K562 (cell line): ENCODE measurements at regions not wholly inside any gene's neighbourhood (a gene's known extent, or its start where the extent isn't known, plus 50 kb on each side); places are given as distances from the start of the nearest gene placed in this dataset.

ENCODE experiments used
- ATAC-seq: fragments of 200-7000 bp; cut with Tn5 transposase; 3 replicates; pipeline ENCODE4 v1.9.1; 2020; ENCODE audit warnings: moderate library complexity
- BruUV-seq: library from RNA; stranded (reverse); fragments of 400-500 nt; replicated peaks from 2 replicates; lab custom pipeline; 2021; lab: Mats Ljungman, UMichigan
- CTCF ChIA-PET: fragments of 300-600 bp; formaldehyde crosslinking; extraction: SDS; loops from one replicate; lab custom pipeline; 2021; ENCODE audit warnings: low intra/inter-chr PET ratio; lab: Yijun Ruan, JAX
- POLR2A ChIA-PET: fragments of 300-600, 350-650 bp; sonication (Branson Sonifier 250); formaldehyde crosslinking; extraction: SDS; loops from one replicate; lab custom pipeline; 2021; ENCODE audit warnings: antibody characterized with exemption, inconsistent platforms; lab: Yijun Ruan, JAX
- DNase-seq, 4 experiments: peaks; one replicate each; pipeline versions ENCODE4 v3.0.0 to v3.0.0-alpha.2; 2011 to 2018; ENCODE audit warnings: low spot score in 3 of 4, mixed read lengths in 3 of 4; ENCODE audit errors: extremely low read depth in 1 of 4
- FAIRE-seq: peaks from 2 replicates; lab custom pipeline; 2011; peaks lifted over from hg19 to GRCh38; lab: Jason Lieb, UNC
- H2AFZ ChIP-seq: 2 replicates; pipeline ENCODE4 v1.6.0; 2011; ENCODE audit warnings: low read depth, low read length, control low read depth, inconsistent platforms
- H3K27ac ChIP-seq: fragments of 200-600 bp; 3 replicates; pipeline ENCODE4 v1.8.0; 2011; ENCODE audit warnings: low read depth, mild to moderate bottlenecking, control low read depth, inconsistent platforms, low read length, moderate library complexity, mixed read lengths; ENCODE audit errors: extremely low read depth
- H3K27me3 ChIP-seq, 2 experiments: fragments of 300-600 bp in 1 of 2; 2 replicates in 1 of 2; 3 replicates in 1 of 2; pipeline versions ENCODE4 v1.6.0 to v1.8.0; 2011; ENCODE audit warnings: inconsistent platforms in 2 of 2, low read length in 2 of 2, mild to moderate bottlenecking in 1 of 2, mixed read lengths in 1 of 2, moderate library complexity in 1 of 2; ENCODE audit not compliant: control insufficient read depth in 2 of 2, insufficient read depth in 2 of 2
- H3K36me3 ChIP-seq: fragments of 300-600 bp; 3 replicates; pipeline ENCODE4 v1.8.0; 2011; ENCODE audit warnings: mild to moderate bottlenecking, low read length, inconsistent platforms; ENCODE audit not compliant: control insufficient read depth, insufficient read depth
- H3K4me1 ChIP-seq, 2 experiments: fragments of 200-600 bp in 1 of 2; replicated peaks in 1 of 2; 2 replicates in 1 of 2; 3 replicates in 1 of 2; pipeline versions ENCODE4 v1.5.1 to v1.8.0; 2011; ENCODE audit warnings: inconsistent platforms in 2 of 2, low read length in 2 of 2, mild to moderate bottlenecking in 1 of 2, mixed read lengths in 1 of 2, moderate library complexity in 1 of 2; ENCODE audit not compliant: control insufficient read depth in 2 of 2, insufficient read depth in 2 of 2
- H3K4me2 ChIP-seq: 2 replicates; pipeline ENCODE4 v1.6.1; 2011; ENCODE audit warnings: low read length, control low read depth, inconsistent platforms, mixed read lengths; ENCODE audit not compliant: insufficient read depth
- H3K4me3 ChIP-seq: fragments of 200-600 bp; sonication (generic), shearing (Covaris generic); 2 replicates; pipeline ENCODE4 v1.5.1; 2016; ENCODE audit warnings: control low read depth, inconsistent platforms
- H3K79me2 ChIP-seq: fragments of 200-600 bp; 3 replicates; pipeline ENCODE4 v1.8.0; 2011; ENCODE audit warnings: low read length, inconsistent platforms; ENCODE audit not compliant: control insufficient read depth, insufficient read depth
- H3K9ac ChIP-seq, 2 experiments: 2 replicates each; pipeline versions ENCODE4 v1.6.0 to v1.6.1; 2011; ENCODE audit warnings: low read depth in 2 of 2, low read length in 2 of 2, control low read depth in 1 of 2, inconsistent platforms in 1 of 2, mild to moderate bottlenecking in 1 of 2, mixed read lengths in 1 of 2; ENCODE audit not compliant: insufficient read depth in 1 of 2
- H3K9me1 ChIP-seq: one replicate; pipeline ENCODE4 v1.6.0; 2011; ENCODE audit warnings: inconsistent platforms, mild to moderate bottlenecking, low read length, moderate library complexity; ENCODE audit not compliant: control insufficient read depth, insufficient read depth
- H3K9me3 ChIP-seq: replicated peaks from 2 replicates; pipeline ENCODE4 v1.5.1; 2011; ENCODE audit warnings: low read depth, low read length, inconsistent platforms; ENCODE audit not compliant: control insufficient read depth, insufficient read depth
- H4K20me1 ChIP-seq: replicated peaks from 2 replicates; pipeline ENCODE4 v1.6.1; 2011; ENCODE audit warnings: low read length, inconsistent platforms, mixed read lengths; ENCODE audit not compliant: control insufficient read depth, insufficient read depth
- CHD1 ChIP-seq: fragments of 200-600 bp; sonication (generic); IDR thresholded peaks from one replicate; pipeline ENCODE4 v1.6.1; 2012; ENCODE audit warnings: mild to moderate bottlenecking, moderate library complexity, low read length, inconsistent platforms
- ETV6 ChIP-seq, 3 experiments: fragments of 150-350 bp in 1 of 3; sonication (generic) in 1 of 3; formaldehyde crosslinking in 1 of 3; IDR thresholded peaks; 2 replicates each; pipeline versions ENCODE4 v1.6.1 to v1.8.0; 2014 to 2022; ENCODE audit warnings: borderline replicate concordance in 2 of 3, low read depth in 2 of 3, antibody characterized with exemption in 1 of 3, low read length in 1 of 3, mild to moderate bottlenecking in 1 of 3, missing genetic modification reagents in 1 of 3
- LARP7 ChIP-seq: fragments of 450-650 bp; IDR thresholded peaks from 2 replicates; pipeline ENCODE4 v1.6.1; 2016
- NR2F6 ChIP-seq: fragments of 450-650 bp; formaldehyde crosslinking; IDR thresholded peaks from 2 replicates; pipeline ENCODE4 v1.4.0; 2020; ENCODE audit warnings: mild to moderate bottlenecking
- SLC30A9 ChIP-seq: fragments of 250-450 bp; sonication (Bioruptor Pico); IDR thresholded peaks from 2 replicates; pipeline ENCODE4 v1.8.0; 2022; ENCODE audit warnings: mild to moderate bottlenecking, moderate library complexity
- ZNF384 ChIP-seq: IDR thresholded peaks from 2 replicates; pipeline ENCODE4 v1.6.1; 2012; ENCODE audit warnings: low read depth, low read length, improper control_type of control experiment
- WGBS: fragments of 100-300 bp; shearing (Covaris generic); methylation state at CpG from one replicate; pipeline ENCODE4 v1.1.6; 2016; ENCODE audit warnings: low coverage, mixed read lengths; ENCODE audit not compliant: insufficient coverage; ENCODE audit errors: missing lambda C conversion rate; 5-methylcytosine and 5-hydroxymethylcytosine counted together
- in situ Hi-C: fragments of 300-500 bp; cut with MboI; formaldehyde crosslinking; loops from 4 replicates; pipeline ENCODE4 v1.15.0; 2018; ENCODE audit warnings: inconsistent platforms, mixed read lengths
- intact Hi-C: fragments of 100-400 bp; cut with micrococcal nuclease; formaldehyde crosslinking; loops from 2 replicates; pipeline ENCODE4 v1.14.2; 2022
- TF ChIP-seq, protein P1 (sequence below): fragments of 250-450 bp; sonication (Bioruptor Pico); IDR thresholded peaks from 2 replicates; pipeline ENCODE4 v1.4.0; 2020; ENCODE audit warnings: mild to moderate bottlenecking, moderate library complexity, borderline replicate concordance

DNA sequence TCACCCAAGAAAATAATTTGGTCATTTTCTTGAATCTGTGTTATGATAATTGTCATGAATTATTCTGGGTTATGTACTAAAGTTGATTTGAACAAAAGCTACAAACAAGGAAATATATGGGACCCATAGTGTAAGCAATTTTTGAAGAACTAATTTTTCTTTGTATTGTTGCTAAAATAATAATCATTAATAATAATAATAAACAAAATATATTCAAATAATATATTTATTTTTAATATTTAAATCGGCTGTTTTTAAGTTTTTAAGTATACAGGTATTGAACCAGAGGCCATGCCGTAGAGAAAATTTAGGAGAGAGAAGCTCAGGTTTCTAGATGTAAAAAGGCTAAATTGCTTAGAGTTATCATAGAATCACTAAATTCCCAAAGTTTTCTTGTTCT, 747.3 kb downstream of the LUZP2 start:
- POLR2A ChIA-PET, result no interaction called here
- FAIRE-seq, result no peak
- BruUV-seq, result no TSS peak

More for the DNA sequence above, 747.3 kb downstream of the LUZP2 start:
- TF ChIP-seq, protein P1, sequence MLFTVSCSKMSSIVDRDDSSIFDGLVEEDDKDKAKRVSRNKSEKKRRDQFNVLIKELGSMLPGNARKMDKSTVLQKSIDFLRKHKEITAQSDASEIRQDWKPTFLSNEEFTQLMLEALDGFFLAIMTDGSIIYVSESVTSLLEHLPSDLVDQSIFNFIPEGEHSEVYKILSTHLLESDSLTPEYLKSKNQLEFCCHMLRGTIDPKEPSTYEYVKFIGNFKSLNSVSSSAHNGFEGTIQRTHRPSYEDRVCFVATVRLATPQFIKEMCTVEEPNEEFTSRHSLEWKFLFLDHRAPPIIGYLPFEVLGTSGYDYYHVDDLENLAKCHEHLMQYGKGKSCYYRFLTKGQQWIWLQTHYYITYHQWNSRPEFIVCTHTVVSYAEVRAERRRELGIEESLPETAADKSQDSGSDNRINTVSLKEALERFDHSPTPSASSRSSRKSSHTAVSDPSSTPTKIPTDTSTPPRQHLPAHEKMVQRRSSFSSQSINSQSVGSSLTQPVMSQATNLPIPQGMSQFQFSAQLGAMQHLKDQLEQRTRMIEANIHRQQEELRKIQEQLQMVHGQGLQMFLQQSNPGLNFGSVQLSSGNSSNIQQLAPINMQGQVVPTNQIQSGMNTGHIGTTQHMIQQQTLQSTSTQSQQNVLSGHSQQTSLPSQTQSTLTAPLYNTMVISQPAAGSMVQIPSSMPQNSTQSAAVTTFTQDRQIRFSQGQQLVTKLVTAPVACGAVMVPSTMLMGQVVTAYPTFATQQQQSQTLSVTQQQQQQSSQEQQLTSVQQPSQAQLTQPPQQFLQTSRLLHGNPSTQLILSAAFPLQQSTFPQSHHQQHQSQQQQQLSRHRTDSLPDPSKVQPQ (CRISPR knock-in tag), result no peak
- TF ChIP-seq ETV6 (IDR thresholded peaks at IDR 0.05; ENCODE audit: borderline replicate concordance in 1 of 2, low read depth in 2 of 2, low read length in 1 of 2) (no peak), ETV6 (CRISPR knock-in tag; IDR thresholded peaks at IDR 0.05; ENCODE audit: borderline replicate concordance) (no peak), LARP7 (no peak), CHD1 (no peak), NR2F6 (no peak), SLC30A9 (CRISPR knock-in tag) (no peak), ZNF384 (no peak)
- TF ChIP-seq, all 486 proteins: peak for 0
- Histone ChIP-seq H3K4me2 (no peak overlapping the region), H3K9ac (no peak overlapping the region), H3K27ac (no peak overlapping the region), H4K20me1 (no peaks in the 10 kb centered on the region), H3K79me2 (no peaks in the 10 kb centered on the region), H3K9me3 (no peaks in the 10 kb centered on the region), H3K4me3 (no peak overlapping the region), H3K36me3 (no peaks in the 10 kb centered on the region), H3K27me3 (no peaks in the 10 kb centered on the region), H2AFZ (no peak overlapping the region), H3K9me1 (no peaks in the 10 kb centered on the region), H3K4me1 (no peaks in the 10 kb centered on the region)
- DNase-seq, result no peak
- WGBS, result 0% methylated on average over 2 of the region's 2 CpGs
- CTCF ChIA-PET, result no interaction called here
- no peak for ATAC-seq
- intact Hi-C loops, result no loop called here
- in situ Hi-C loops, result no loop called here
